Hematopoietic multipotent progenitor cell (in vitro differentiated cells): ENCODE measurements at regions not wholly inside any gene's neighbourhood (a gene's known extent, or its start where the extent isn't known, plus 50 kb on each side); places are given as distances from the start of the nearest gene placed in this dataset.
"Not testable (repeated sequence)": the region's sequence is repeated elsewhere in the genome, so short reads cannot be mapped to it uniquely, and the experiment has no call there.

Experiments
- DNase-seq, 3 donors: peaks; one replicate each; pipeline ENCODE4 v3.0.0-alpha.2; 2011 to 2015; ENCODE audit warnings: low read depth in 2 of 3, low spot score in 2 of 3

DNA sequence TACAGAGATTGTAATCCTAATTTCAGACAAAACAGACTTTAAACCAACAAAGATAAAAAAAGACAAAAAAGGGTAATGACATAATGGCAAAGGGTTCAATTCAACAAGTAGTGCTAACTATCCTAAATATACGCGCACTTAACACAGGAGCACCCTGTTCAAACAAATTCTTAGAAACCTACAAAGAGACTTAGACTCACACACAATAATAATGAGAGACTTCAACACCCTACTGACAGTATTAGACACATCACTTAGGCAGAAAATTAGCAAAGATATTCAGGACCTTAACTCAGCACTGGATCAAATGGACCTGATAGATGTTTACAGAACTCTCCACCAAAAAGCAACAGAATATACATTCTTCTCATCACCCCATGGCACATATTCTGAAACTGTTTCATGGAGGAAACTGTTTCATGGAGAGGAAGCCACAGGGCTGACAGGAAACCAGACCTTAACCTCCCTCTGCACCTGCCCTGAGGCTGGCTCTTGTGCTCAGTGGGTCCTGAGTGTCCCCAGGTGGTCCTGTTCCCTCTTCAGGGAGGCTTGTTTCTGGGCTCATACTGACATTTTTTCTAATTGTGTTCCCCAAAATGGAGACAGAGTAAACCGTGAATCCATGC lies 54.7 kb downstream of the OR4M2 start:
- not testable (repeated sequence) for DNase-seq

DNA sequence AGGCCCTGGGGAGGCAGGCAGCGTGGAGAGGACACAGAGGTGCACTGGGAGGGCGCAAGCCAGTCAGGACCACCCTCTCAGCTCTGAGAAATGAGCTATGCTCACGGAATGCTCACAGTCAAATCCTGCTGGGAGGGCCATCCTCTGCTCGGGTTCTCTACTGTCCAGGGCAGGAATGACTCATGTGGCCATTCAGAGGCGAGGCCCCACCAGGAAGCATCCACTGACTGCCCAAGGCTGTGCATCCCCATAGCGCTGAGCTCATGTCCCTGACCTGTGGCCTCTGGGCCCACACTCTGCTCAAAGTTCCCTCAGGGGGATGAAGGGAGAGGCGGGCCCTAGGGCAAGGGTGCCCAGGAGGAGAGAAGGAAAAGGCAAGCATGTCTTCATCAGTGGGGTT lies 57.2 kb downstream of the OR4M2 start:
- DNase-seq: not testable (repeated sequence)

DNA sequence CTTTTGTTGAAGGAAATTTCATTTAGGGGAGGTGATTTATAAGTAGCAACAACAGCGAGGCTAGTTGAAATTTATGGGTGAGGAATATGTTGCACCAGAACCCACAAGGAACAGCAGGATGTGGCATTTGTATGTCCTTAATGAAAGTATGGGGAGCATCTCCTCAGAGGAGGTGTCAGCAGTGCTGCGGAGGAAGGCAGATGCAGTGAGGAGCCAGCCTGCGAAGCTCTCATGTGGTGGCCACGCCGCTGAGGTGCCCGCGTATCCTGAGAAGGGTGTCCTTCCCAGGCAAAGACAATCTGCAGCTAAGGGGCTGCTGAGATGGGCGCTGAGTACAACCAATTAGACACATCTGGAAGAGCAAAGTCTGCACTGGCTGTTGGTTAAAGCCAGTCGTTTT lies 60.8 kb downstream of the OR4M2 start:
- not testable (repeated sequence) for DNase-seq

DNA sequence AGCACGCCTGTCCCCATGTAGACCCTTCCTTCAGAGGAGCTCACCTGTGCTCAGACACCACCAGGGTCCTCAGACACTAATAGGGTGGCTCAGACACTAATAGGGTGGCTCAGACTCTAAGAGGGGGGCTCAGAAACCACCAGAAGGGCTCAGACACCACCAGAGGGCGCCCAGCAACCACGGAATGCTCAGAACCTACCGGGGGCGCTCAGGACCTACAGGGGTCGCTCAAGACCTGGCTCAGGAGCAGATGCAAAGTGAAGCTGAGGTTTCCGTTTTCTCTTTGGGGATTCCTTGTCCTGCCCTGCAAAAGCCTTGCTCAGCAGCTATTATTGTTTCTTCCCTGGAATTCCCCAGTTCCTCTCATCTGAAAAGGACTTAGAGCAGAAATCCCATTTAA lies 67.8 kb downstream of the OR4M2 start:
- not testable (repeated sequence) for DNase-seq

DNA sequence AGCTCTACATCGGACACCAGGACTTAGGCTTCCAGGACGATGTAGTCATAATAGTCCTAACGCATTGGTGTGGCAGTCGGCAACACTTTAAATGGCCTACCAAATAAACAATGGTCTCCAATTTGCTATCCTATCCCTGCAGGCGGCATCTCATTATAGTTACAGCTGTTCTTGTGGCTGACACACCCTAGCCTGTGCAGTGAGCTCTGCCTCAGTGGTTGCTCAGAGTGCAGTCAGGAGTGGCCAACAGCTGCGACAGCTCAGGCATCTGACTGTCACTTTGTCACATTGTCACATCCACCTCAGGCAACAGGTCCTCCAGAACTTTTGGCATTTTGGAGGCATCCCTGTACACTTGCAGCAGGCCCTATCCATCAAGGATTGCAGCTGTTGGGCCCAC lies 77.9 kb downstream of the OR4M2 start:
- DNase-seq: not testable (repeated sequence)

DNA sequence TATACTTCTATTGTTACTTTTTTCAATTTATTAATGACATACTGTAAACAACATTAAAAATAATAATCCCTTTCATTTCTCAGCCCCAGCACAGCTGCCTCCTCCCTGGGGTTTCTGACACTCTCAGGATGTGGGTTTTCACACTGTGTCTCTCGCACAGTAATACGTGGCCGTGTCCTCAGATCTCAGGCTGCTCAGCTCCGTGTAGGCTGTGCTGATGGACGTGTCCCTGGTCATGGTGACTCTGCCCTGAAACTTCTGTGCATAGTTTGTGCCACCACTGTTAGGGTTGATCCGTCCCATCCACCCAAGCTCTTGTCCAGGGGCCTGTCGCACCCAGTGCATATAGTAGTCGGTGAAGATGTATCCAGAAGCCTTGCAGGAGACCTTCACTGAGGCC lies 80.0 kb downstream of the OR4M2 start:
- not testable (repeated sequence) for DNase-seq

DNA sequence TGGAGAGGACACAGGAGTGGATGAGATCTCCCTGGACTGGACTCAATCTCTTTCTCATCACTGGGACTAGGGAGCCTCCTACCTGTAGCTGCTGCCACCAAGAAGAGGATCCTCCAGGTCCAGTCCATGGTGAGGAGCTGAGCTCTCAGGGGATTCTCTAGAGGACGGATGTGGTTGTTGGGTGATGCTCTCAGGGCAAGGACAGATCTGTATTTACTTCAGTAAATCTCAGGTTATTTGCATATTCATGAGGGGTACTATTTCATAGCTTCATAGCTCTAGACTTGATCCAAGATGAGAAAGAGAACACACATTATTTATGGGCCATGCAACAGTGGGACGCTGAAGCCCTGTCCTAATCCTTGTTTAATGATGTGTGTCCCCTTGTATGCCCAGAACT lies 80.4 kb downstream of the OR4M2 start:
- DNase-seq: not testable (repeated sequence)

DNA sequence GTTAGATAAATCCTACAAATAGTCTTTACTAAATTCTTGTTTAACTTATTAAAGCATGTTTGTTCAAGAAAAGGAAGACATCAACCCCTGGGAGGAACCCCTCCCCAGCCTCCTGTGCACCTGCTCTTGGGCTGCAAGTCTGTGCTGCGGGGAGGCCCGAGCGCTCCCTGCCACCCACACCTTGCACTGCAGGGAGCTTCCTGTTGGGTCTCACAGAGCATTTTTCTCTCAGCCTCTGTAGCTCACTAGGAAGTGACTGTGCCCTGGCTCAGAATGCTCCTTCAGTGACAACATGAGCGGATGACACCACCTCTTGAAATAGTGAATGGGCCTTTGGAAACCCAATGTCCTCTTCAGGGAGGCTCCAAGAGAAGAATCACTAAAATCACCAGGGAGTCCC lies 81.1 kb downstream of the OR4M2 start:
- DNase-seq: not testable (repeated sequence)

DNA sequence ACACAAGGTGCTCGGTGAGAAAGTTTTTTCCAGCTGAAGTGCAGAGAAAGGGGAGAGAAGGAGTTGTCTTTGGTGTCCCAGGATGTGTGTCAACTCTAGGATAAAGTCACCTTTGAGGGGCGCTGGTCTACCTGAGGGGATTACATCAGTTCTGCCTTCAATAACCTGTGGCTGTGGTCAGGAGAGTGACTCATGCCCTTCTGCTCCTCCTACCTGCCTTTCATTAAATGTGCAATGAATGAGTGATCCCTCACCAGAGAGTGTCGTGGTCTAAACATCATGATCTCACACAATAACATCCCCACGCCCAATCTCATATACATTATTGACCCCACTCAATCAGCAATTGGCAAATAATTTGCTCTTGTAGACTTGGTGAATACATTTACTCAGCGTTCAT lies 83.4 kb downstream of the OR4M2 start:
- DNase-seq: not testable (repeated sequence)

DNA sequence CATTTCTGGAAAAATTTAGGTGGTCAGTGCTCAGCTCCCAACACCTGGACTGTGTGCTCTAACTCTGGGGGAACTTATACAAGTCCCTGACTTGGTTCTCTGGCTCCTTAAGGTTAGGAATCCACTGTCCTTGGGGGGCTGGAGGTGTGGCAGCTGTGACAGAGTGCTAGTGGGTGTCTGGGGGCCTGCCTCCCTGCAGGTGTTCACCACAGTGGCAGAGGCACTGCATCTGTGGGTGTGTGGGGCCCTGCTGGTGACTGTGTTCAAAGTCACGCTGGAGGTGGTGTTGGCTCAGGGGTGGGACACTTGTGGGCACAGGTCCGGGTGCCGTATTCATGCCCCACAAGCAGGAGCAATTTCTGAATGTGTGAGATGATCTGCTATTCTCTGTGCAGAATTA lies 87.2 kb downstream of the OR4M2 start:
- not testable (repeated sequence) for DNase-seq

DNA sequence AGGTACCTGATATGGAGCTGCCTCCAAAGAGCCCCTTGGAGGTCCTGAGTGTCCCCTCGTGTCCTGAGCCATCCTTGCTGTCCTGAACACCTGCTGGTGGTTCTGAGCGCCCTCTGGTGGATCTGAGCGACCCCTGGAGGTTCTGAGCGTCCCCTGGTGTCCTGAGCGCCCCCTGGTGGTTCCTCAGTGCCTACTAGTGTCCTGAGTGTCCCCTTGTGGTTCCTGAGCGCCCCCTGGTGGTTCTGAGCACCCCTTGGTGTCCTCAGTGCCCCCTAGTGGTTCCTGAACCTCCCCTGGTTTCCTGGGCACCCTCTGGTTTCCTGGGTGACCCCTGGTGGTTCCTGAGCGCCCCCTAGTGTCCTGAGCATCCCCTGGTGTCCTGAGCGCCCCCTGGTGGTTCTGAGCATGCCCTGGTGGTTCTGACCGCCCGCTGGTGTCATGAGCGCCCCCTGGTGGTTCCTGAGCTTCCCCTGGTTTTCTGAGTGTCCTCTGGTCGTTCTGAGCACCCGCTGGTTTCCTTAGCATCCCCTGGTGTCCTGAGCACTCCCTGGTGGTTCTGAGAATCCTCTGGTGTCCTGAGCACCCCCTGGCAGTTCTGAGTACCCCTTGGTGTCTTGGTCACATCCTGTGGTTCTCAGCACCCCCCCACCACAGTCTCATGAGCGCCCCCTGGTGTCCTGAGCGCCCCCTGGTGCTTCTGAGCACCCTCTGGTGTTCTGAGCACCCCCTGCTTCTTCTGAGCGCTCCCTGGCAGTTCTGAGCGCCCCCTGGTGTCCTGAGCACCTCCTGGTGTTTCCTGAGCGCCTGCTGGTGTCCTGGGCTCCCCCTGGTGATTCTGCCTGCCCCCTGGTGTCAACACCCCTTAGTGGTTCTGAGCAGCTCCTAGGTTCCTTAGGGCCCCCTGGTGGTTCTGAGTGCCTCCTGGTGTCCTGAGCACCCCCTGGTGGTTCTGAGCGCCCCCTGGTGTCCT lies 93.0 kb downstream of the OR4M2 start:
- DNase-seq: not testable (repeated sequence)

DNA sequence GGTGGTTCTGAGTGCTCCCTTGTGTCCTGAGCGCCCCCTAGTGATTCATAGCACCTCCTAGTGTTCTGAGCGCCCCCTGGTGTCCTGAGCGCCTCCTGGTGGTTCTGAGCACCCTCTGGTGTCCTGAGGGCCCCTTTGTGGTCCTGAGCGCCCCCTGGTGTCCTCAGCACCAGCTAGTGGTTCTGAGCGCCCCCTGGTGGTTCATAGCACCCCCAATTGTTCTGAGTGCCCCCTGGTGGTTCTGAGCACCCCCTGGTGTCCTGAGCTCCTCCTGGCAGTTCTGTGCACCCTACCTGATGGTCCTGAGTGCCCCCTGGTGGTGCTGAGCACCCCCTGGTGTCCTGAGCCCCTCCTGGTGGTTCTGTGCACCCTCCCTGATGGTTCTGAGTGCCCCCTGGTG lies 93.8 kb downstream of the OR4M2 start:
- DNase-seq: not testable (repeated sequence)

DNA sequence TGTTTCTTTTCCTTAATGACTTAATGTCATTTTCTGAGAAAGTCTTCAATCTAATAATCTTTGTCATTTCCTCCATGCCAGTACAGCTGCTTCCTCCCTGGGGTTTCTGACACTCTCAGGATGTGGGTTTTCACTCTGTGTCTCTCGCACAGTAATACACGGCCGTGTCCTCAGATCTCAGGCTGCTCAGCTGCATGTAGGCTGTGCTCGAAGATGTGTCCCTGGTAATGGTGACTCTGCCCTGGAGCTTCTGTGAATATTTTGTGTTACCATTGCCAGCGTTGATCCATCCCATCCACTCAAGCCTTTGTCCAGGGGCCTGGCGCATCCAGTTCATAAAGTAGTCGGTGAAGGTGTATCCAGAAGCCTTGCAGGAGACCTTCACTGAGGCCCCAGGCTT lies 97.6 kb downstream of the OR4M2 start:
- DNase-seq: not testable (repeated sequence)

DNA sequence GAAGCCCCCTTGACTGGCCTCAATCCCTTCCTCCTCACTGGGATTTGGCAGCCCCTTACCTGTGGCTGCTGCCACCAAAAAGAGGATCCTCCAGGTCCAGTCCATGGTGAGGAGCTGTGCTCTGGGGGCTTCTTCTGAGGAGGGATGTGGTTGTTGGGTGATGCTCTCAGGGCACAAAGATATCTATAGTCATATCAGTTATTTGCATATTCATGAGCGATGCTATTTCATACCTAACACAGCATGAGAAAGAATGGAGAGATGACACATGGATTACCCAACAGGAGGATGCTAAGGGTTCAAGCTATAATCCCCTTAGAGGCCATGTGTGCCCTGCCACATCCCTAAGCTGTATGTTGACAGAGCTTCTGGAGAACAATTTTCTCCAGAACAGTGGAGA lies 98.1 kb downstream of the OR4M2 start:
- DNase-seq: not testable (repeated sequence)

DNA sequence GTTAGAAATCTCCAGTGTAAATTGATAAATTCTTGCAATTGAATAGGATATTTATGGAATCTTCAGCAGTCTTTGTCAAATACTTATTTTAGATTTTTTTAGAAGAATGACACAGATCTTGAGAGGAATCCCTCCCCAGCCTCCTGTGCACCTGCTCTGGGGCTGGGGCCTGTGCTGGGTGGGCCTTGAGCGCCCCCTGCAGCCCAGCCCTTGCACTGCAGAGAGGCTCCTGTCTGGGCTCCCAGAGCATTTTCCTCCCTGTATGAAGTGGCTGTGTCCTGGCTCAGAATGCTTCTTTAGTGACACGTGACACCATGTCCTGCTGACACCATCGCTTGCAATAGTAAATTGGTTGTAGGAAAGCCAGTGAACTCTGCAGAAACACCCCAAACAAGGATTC lies 98.7 kb downstream of the OR4M2 start:
- DNase-seq: not testable (repeated sequence)

DNA sequence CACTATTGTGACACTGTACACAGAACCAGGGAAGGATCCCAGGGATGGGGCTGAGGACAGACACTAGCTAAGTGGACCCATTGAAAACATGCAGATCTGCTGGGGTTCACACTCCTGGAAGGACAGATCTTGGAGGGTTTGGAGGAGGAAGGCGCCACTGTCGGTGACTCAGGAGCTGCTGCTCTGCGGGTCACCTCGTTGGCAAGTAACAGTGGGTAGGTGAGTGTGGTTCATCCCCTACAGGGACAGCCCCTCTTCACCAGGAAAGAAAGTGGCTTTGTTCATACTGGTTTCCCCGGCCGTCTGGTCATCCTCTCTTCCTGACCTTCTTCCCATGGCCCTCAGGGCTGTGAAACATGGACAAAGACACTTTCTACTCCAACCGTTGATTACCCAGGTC lies 100.3 kb downstream of the OR4M2 start:
- DNase-seq: not testable (repeated sequence)

DNA sequence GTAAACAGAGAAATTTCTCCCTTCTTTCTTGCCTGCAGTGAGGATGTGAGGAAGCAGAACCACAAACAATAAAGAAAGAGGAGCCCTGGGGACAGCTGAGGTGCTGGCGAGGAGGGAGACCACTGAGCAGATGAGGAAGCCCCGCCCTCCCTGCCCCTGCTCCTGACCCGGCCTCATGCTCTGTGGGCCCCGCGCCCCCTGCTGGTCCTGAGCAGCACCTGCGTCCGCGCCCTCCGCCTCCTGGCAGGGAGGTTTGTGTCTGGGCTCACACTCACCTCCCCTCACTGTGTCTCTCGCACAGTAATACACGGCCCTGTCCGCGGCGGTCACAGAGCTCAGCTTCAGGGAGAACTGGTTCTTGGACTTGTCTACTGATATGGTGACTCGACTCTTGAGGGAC lies 104.4 kb downstream of the OR4M2 start:
- not testable (repeated sequence) for DNase-seq

DNA sequence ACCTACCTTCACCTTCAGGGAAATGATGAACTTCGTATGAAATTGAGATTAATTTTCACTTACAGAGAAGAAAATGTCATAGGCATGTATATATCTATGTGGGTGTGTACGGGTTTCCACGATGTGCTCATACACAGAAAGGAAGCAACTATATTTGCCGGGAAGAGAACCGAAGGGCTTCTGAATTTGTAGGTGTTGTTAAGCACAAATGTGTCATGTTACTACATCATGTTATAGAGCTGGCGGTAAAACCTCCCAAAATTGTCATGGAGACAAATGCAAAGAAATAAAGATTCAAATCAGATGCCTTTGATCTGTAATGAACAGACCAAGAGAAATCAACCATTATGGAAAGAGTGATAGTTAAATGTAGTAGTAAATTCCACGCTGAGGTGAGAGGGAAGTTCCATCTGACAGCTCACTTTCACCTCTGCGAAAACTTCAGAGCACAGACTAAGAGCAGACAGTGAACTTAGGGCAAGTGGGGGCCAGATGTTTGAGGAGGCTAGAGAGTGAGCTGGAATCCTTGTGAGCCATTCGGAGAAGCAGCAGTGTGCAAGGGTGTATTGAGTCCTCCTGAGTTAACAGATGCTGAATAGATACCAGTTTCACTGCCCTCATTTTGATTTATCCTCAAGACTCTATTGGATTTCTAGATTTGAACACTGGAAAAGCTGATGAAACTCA lies 106.7 kb downstream of the OR4M2 start:
- DNase-seq: not testable (repeated sequence)

DNA sequence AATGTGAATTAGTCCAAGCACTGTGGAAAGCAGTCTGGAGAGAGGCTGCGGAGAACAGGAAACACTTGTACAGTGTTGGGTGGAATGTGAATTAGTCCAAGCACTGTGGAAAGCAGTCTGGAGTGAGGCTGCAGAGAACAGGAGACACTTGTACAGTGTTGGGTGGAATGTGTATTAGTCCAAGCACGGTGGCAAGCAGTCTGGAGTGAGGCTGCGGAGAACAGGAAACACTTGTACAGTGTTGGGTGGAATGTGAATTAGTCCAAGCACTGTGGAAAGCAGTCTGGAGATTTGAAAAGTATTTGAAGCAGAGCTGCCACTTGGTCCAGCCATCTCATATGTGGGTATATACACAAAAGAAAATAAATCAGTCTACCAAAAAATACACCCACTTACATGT lies 111.5 kb downstream of the OR4M2 start:
- DNase-seq: not testable (repeated sequence)

DNA sequence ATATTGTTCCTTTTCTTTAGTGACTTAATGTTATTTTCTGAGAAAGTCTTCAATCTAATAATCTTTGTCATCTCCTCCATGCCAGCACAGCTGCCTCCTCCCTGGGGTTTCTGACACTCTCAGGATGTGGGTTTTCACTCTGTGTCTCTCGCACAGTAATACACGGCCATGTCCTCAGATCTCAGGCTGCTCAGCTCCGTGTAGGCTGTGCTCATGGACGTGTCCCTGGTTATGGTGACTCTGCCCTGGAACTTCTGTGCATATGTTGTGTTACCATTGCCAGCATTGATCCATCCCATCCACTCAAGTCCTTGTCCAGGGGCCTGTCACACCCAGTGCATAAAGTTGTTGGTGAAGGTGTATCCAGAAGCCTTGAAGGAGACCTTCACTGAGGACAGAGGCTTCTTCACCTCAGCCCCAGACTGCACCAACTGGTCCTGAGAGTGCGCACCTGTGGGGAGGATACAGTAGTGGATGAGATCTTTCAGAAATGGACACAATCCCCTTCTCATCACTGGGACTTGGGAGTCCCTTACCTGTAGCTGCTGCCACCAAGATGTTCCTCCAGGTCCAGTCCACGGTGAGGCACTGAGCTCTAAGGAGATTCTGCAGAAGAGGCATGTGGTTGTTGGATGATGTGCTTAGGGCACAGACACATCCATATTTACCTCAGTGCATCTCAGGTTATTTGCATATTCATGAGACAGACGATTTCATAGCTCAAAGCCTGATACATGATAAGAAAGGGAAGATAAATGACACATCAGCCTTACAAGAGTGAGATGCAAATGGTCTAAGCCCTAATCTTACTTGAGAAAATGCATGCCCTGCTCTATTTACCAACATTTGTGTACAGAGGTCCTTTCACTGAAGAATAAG lies 114.7 kb downstream of the OR4M2 start:
- not testable (repeated sequence) for DNase-seq
